Transverse colon (tissue), 4 donors: ENCODE measurements at regions not wholly inside any gene's neighbourhood (a gene's known extent, or its start where the extent isn't known, plus 50 kb on each side); places are given as distances from the start of the nearest gene placed in this dataset.

Experiments used
- DNase-seq: peaks from one replicate; pipeline ENCODE4 v3.0.0-alpha.2; 2019
- H3K27ac ChIP-seq, 4 donors: fragments of 200-600 bp; sonication (generic); 2 replicates each; pipeline ENCODE4 v1.5.1; 2016 to 2018; ENCODE audit warnings: inconsistent platforms in 4 of 4
- H3K27me3 ChIP-seq: fragments of 200-600 bp; sonication (generic); 2 replicates; pipeline ENCODE4 v1.5.1; 2017; ENCODE audit warnings: inconsistent platforms
- H3K36me3 ChIP-seq, 4 donors: fragments of 200-600 bp; sonication (generic); 2 replicates each; pipeline ENCODE4 v1.5.1; 2017 to 2019; ENCODE audit warnings: inconsistent platforms in 4 of 4
- H3K4me1 ChIP-seq, 4 donors: fragments of 200-600 bp; sonication (generic); 2 replicates each; pipeline ENCODE4 v1.5.1; 2017 to 2020; ENCODE audit warnings: inconsistent platforms in 4 of 4
- H3K4me3 ChIP-seq, 4 donors: fragments of 200-600 bp; sonication (generic); 1 replicate in 1 of 4; 2 replicates in 3 of 4; pipeline versions ENCODE4 v1.5.1 to v1.6.1; 2017 to 2019; ENCODE audit warnings: inconsistent platforms in 4 of 4
- H3K9me3 ChIP-seq, 2 donors: fragments of 200-600 bp; sonication (generic); 2 replicates each; pipeline ENCODE4 v1.5.1; 2017 to 2019; ENCODE audit warnings: inconsistent platforms in 2 of 2
- EP300 ChIP-seq: sonication (generic); formaldehyde crosslinking; IDR thresholded peaks from one replicate; pipeline ENCODE4 v1.6.1; 2017; ENCODE audit warnings: antibody characterized with exemption, low read depth
- POLR2A ChIP-seq: fragments of 450-650 bp; IDR thresholded peaks from one replicate; pipeline ENCODE4 v1.6.1; 2016; ENCODE audit warnings: antibody characterized with exemption, mild to moderate bottlenecking, moderate library complexity
- POLR2AphosphoS5 ChIP-seq, 3 donors: sonication (generic); formaldehyde crosslinking; IDR thresholded peaks; one replicate each; pipeline ENCODE4 v1.6.1; 2016; ENCODE audit warnings: antibody characterized with exemption in 3 of 3
- WGBS, 2 donors: methylation state at CpG; one replicate each; pipeline ENCODE4 v1.1.5; 2018; ENCODE audit warnings: low coverage in 1 of 2; 5-methylcytosine and 5-hydroxymethylcytosine counted together
- in situ Hi-C, 4 donors: fragments of 200-750 bp; cut with MboI; loops; one replicate each; pipeline versions ENCODE4 v1.15.0 to v1.15.1; 2017; ENCODE audit warnings: low sequenced_read_pairs in 3 of 4, low pct_ligation_motif_present in 1 of 4, low pct_unique_long_range_greater_than_20kb in 1 of 4
- intact Hi-C: fragments of 100-400 bp; cut with DNase I; formaldehyde crosslinking; loops from one replicate; pipeline ENCODE4 v1.15.1; 2023; ENCODE audit warnings: low total_unique reads
- TF ChIP-seq, protein P1 (sequence below), 5 experiments: fragments of 200-600 bp in 3 of 5; fragments of 450-650 bp in 2 of 5; sonication (generic) in 3 of 5; IDR thresholded peaks; 1 replicate in 2 of 5; 2 replicates in 3 of 5; pipeline ENCODE4 v1.5.1; 2016 to 2017; ENCODE audit warnings: antibody characterized with exemption in 5 of 5, inconsistent platforms in 3 of 5, mild to moderate bottlenecking in 2 of 5, moderate library complexity in 1 of 5

DNA sequence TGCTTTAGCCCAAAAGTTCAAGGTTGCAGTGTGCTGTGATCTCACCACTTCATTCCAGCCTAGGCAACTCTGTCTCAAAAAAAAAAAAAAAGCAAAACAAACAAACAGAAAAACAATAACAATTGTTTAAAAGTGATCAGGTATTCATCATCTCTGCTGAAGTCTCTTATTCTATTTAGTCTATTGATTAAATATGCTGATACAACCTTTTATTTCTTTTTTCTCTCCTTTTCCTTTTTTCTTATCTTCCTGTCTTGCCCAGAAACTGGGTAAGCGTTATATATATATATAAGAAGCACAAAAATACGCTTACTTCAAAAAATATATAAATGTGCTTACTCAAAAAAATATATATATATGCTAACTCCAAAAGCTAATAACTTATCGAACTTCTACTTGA is 213.8 kb upstream of the EEA1 start:
- H3K4me1 ChIP-seq, result peaks cover 0 to 7% (median 4%) of the 10 kb centered on the region in 4 donors
- no peak for TF ChIP-seq POLR2A
- no peak for TF ChIP-seq EP300
- TF ChIP-seq, protein P1, sequence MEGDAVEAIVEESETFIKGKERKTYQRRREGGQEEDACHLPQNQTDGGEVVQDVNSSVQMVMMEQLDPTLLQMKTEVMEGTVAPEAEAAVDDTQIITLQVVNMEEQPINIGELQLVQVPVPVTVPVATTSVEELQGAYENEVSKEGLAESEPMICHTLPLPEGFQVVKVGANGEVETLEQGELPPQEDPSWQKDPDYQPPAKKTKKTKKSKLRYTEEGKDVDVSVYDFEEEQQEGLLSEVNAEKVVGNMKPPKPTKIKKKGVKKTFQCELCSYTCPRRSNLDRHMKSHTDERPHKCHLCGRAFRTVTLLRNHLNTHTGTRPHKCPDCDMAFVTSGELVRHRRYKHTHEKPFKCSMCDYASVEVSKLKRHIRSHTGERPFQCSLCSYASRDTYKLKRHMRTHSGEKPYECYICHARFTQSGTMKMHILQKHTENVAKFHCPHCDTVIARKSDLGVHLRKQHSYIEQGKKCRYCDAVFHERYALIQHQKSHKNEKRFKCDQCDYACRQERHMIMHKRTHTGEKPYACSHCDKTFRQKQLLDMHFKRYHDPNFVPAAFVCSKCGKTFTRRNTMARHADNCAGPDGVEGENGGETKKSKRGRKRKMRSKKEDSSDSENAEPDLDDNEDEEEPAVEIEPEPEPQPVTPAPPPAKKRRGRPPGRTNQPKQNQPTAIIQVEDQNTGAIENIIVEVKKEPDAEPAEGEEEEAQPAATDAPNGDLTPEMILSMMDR (IDR thresholded peaks at IDR 0.05), result no peak
- TF ChIP-seq POLR2AphosphoS5 (IDR thresholded peaks at IDR 0.05), result no peak
- H3K27me3 ChIP-seq, result no peaks in the 10 kb centered on the region
- intact Hi-C loops (no loop called here), in situ Hi-C loops (no loop called here)
- DNase-seq, result no peak
- no peak overlapping the region for H3K4me3 ChIP-seq
- H3K27ac ChIP-seq, result no peak overlapping the region
- H3K9me3 ChIP-seq, result no peaks in the 10 kb centered on the region
- WGBS, 2 donors, result 96 to 97% methylated on average over 3 of the region's 3 CpGs
- H3K36me3 ChIP-seq, result no peaks in the 10 kb centered on the region

DNA sequence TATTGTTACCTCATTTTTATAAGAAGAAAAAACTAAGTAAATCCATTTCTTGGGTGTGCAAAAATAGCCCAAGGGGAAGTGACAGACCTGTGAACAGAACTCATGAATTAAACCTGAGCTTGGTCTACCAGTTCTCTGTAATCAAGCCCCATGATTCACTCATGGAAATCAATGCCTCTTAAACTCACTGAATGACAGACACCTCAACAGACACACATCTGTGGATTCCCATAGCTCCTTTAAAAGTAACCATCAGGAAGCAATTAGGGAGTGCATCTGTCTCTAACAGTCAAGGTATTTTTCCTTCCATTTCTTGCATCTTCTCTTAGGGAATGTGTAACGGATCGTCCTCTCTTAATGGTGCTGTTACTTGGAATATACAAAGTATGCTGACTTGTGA is 215.0 kb upstream of the EEA1 start:
- in situ Hi-C loops (no loop called here), intact Hi-C loops (no loop called here)
- WGBS, 2 donors, result 80 to 89% methylated on average over 1 to 2 of the region's 2 CpGs
- no peaks in the 10 kb centered on the region for H3K27me3 ChIP-seq
- no peak overlapping the region for H3K27ac ChIP-seq
- TF ChIP-seq, protein P1 (IDR thresholded peaks at IDR 0.05), result no peak
- TF ChIP-seq POLR2A, result no peak
- TF ChIP-seq POLR2AphosphoS5 (IDR thresholded peaks at IDR 0.05), result no peak
- no peak for TF ChIP-seq EP300
- peaks cover 0 to 7% (median 4%) of the 10 kb centered on the region in 4 donors for H3K4me1 ChIP-seq
- no peaks in the 10 kb centered on the region for H3K9me3 ChIP-seq
- DNase-seq, result no peak
- H3K4me3 ChIP-seq, result no peak overlapping the region
- no peaks in the 10 kb centered on the region for H3K36me3 ChIP-seq

DNA sequence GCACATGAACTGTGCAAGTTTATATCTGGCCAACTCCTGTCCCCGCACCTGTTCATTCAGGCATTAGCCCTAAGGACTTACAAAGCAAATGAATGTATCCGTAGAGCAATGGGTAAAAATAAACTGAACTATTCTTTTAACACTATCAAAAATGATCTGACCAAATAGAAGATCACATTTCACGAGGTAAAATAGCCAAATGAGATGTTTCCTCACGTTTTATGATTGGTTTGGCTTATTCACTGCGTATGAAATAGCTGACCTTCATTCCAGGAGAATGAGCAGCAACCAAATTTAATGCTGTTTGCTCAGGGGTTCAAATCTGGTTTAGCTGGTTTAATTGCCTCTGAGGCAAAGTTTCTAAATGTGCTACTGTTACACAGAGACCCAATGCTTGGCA is 216.0 kb upstream of the EEA1 start:
- no peak for DNase-seq
- 56 to 60% methylated on average over 5 of the region's 5 CpGs for WGBS, 2 donors
- H3K27ac ChIP-seq, result no peak overlapping the region
- no peaks in the 10 kb centered on the region for H3K27me3 ChIP-seq
- H3K4me1 ChIP-seq, result peaks cover 0 to 14% (median 7%) of the 10 kb centered on the region in 4 donors
- no peaks in the 10 kb centered on the region for H3K9me3 ChIP-seq
- no peak overlapping the region for H3K4me3 ChIP-seq
- no peak for TF ChIP-seq EP300
- TF ChIP-seq POLR2A, result no peak
- TF ChIP-seq, protein P1 (IDR thresholded peaks at IDR 0.05), result no peak
- TF ChIP-seq POLR2AphosphoS5 (IDR thresholded peaks at IDR 0.05), result no peak
- in situ Hi-C loops, result no loop called here
- no peaks in the 10 kb centered on the region for H3K36me3 ChIP-seq
- intact Hi-C loops, result no loop called here

DNA sequence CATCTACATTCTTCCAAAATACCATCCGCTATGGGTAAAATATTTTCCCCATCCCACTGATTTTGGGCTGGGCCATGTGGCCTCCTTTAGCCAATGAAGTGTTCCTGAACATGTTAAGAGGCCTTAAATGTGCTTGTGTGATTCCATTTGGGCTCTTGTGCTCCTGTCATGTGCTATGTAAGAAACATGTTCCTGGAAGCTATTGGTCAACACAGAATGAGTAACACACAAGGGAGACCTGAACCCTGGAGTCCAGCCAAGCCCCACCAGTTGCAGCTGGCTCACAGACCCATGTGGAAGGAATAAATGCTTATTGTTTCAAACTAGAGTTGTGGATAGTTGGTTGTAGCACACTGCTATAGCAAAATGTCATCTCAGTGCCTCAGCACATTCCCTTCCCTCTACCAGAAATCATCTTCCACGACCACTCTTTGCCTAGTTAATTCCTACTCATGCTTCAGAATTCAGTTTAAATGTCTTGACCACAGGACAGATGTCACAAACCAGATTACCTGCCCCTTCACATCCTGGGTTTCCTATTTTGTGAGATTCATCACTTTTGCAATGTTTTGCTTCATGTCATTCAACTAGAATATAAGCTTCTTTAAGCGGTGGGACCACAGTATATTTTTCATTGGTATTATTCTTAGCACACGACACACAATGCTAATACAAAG is 217.3 kb upstream of the EEA1 start:
- Histone ChIP-seq H3K4me1 (peaks cover 0 to 26% (median 14%) of the 10 kb centered on the region in 4 donors), H3K27me3 (no peaks in the 10 kb centered on the region), H3K36me3 (no peaks in the 10 kb centered on the region), H3K27ac (no peak overlapping the region), H3K4me3 (no peak overlapping the region), H3K9me3 (no peaks in the 10 kb centered on the region)
- TF ChIP-seq POLR2AphosphoS5 (IDR thresholded peaks at IDR 0.05) (no peak), EP300 (no peak), POLR2A (no peak)
- TF ChIP-seq, protein P1 (IDR thresholded peaks at IDR 0.05), result no peak
- WGBS, 2 donors, result 84 to 87% methylated on average over 4 of the region's 4 CpGs
- intact Hi-C loops, result no loop called here
- DNase-seq, result no peak
- in situ Hi-C loops, result no loop called here
